Duodenal mucosa (tissue), 2 donors: ENCODE measurements at regions not wholly inside any gene's neighbourhood (a gene's known extent, or its start where the extent isn't known, plus 50 kb on each side); places are given as distances from the start of the nearest gene placed in this dataset.

Source experiments
- H3K27ac ChIP-seq: one replicate; pipeline ENCODE4 v1.7.0; 2013; ENCODE audit warnings: low read depth, low read length
- H3K27me3 ChIP-seq, 2 donors: one replicate each; pipeline ENCODE4 v1.7.0; 2013; ENCODE audit warnings: low read length in 2 of 2, control low read depth in 1 of 2; ENCODE audit not compliant: insufficient read depth in 2 of 2, control insufficient read depth in 1 of 2
- H3K36me3 ChIP-seq, 2 donors: one replicate each; pipeline ENCODE4 v1.7.0; 2013; ENCODE audit warnings: low read length in 2 of 2, control low read depth in 1 of 2; ENCODE audit not compliant: insufficient read depth in 2 of 2, control insufficient read depth in 1 of 2
- H3K4me1 ChIP-seq, 2 donors: one replicate each; pipeline ENCODE4 v1.7.0; 2013; ENCODE audit warnings: low read length in 2 of 2, control low read depth in 1 of 2; ENCODE audit not compliant: insufficient read depth in 2 of 2, control insufficient read depth in 1 of 2
- H3K4me3 ChIP-seq, 2 donors: one replicate each; pipeline ENCODE4 v1.7.0; 2013; ENCODE audit warnings: low read length in 2 of 2, low read depth in 1 of 2
- H3K9ac ChIP-seq, 2 donors: one replicate each; pipeline ENCODE4 v1.7.0; 2013; ENCODE audit warnings: low read length in 2 of 2, low read depth in 1 of 2
- H3K9me3 ChIP-seq, 2 donors: one replicate each; pipeline ENCODE4 v1.7.0; 2013; ENCODE audit warnings: low read length in 2 of 2, control low read depth in 1 of 2; ENCODE audit not compliant: control insufficient read depth in 1 of 2

DNA sequence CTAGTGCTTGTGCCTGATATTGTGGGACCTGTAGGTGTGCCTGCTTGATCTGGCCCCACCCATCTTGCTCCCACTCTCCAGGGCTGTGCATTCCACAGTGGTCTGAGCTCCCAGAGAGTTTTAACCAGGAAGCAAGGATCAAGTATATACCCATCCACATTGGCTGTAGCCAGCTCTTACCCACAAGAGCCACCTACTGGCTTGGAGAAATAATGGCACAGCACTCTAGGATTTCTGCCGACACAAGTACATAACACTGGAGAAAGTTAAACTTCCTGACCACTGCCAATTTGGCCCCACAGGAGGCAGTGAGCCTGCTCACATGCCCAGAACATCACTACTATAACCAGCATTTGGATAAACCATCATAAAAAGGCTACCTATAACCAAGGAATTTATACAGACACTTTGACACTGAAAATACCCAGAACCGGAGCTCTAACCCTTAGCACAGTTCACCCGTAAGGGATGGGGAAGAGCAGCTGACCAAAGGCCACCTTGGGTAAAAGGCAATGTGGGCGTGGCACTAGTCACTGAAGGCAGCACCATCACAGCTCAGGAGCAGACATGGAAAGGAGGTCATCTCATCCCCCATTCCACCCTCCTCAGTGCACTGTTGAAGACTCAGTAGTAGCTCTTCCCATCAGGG lies 440.4 kb downstream of the BTBD3 start:
- no peaks in the 10 kb centered on the region for H3K36me3 ChIP-seq
- H3K9me3 ChIP-seq, result no peaks in the 10 kb centered on the region
- H3K9ac ChIP-seq, result no peak overlapping the region
- no peak overlapping the region for H3K4me3 ChIP-seq
- no peak overlapping the region for H3K27ac ChIP-seq
- no peaks in the 10 kb centered on the region for H3K27me3 ChIP-seq
- H3K4me1 ChIP-seq, result no peaks in the 10 kb centered on the region

DNA sequence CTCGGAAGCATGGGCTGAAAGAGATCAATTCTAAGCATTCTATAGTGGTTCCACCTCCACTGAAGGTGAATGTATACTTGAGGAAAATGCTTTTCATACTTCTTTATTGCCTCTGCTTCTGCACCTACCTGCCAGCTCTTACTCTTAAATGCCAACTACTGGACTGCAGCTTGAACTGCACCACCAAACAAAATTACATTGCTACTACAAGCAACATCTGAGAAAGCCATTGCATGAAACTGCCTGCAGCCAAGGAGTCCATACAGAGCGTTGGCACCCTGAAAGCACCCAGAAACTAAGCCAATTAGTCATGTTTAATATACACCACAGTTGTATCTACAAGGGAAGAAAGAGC lies 440.9 kb downstream of the BTBD3 start:
- Histone ChIP-seq H3K9me3 (no peaks in the 10 kb centered on the region), H3K4me1 (no peaks in the 10 kb centered on the region), H3K27me3 (no peaks in the 10 kb centered on the region), H3K27ac (no peak overlapping the region), H3K9ac (no peak overlapping the region), H3K4me3 (no peak overlapping the region), H3K36me3 (no peaks in the 10 kb centered on the region)

- no peak overlapping the region for H3K27ac ChIP-seq
- H3K9me3 ChIP-seq, result no peaks in the 10 kb centered on the region
- no peaks in the 10 kb centered on the region for H3K36me3 ChIP-seq
- H3K4me3 ChIP-seq, result no peak overlapping the region
- no peaks in the 10 kb centered on the region for H3K4me1 ChIP-seq
- H3K27me3 ChIP-seq, result no peaks in the 10 kb centered on the region
- H3K9ac ChIP-seq, result no peak overlapping the region
These were observed 454.3 kb downstream of the BTBD3 start for GRCh38 chr20:12371990-12372389.

DNA sequence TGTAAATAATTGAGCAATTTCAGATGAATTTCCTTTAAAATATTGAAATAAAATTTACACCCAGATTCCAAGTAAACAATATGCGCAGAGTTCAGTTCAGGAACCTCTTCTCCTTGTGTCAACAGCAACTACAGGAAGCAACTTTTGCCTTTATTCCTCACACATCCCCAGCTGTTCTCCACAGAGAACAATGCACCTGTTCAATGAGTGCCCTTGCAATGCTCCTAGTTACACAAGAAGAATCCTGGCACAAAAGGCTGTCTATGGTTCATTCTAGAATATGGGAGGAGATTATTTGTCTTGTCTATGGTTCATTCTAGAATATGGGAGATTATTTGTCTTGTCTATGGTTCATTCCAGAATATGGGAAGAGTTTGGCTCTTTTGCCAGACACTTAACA lies 454.9 kb downstream of the BTBD3 start:
- Histone ChIP-seq H3K36me3 (no peaks in the 10 kb centered on the region), H3K4me1 (no peaks in the 10 kb centered on the region), H3K4me3 (no peak overlapping the region), H3K9ac (no peak overlapping the region), H3K9me3 (no peaks in the 10 kb centered on the region), H3K27me3 (no peaks in the 10 kb centered on the region), H3K27ac (no peak overlapping the region)

DNA sequence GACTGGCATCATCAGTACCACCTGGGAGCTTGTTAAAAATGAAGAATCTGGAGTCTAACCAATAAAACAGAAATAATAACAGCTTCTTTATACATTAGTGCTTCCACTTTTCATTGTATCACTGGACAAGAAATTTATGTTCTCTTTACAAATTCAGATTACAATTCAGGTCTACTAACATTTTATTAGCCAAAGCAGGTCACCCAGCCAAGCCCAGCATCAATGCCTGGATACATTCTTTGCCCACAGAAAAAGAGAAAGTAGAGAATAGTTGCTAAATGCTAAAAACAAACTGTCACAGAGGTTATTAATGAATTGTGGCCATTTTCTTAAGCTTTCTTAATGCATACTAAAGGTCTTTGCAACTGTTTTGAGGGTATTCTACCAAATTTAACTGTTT lies 458.3 kb downstream of the BTBD3 start:
- no peaks in the 10 kb centered on the region for H3K36me3 ChIP-seq
- H3K27ac ChIP-seq, result no peak overlapping the region
- H3K4me1 ChIP-seq, result no peaks in the 10 kb centered on the region
- no peaks in the 10 kb centered on the region for H3K27me3 ChIP-seq
- no peak overlapping the region for H3K9ac ChIP-seq
- H3K4me3 ChIP-seq, result no peak overlapping the region
- no peaks in the 10 kb centered on the region for H3K9me3 ChIP-seq

- Histone ChIP-seq H3K4me3 (no peak overlapping the region), H3K9ac (no peak overlapping the region), H3K27ac (no peak overlapping the region), H3K36me3 (no peaks in the 10 kb centered on the region), H3K27me3 (no peaks in the 10 kb centered on the region), H3K4me1 (no peaks in the 10 kb centered on the region), H3K9me3 (no peaks in the 10 kb centered on the region)
These were observed 466.1 kb downstream of the BTBD3 start for GRCh38 chr20:12383821-12384220.

- Histone ChIP-seq H3K36me3 (no peaks in the 10 kb centered on the region), H3K4me3 (no peak overlapping the region), H3K9me3 (no peaks in the 10 kb centered on the region), H3K9ac (no peak overlapping the region), H3K27ac (no peak overlapping the region), H3K4me1 (no peaks in the 10 kb centered on the region), H3K27me3 (no peaks in the 10 kb centered on the region)
These were observed 469.1 kb downstream of the BTBD3 start for GRCh38 chr20:12386821-12387220.

DNA sequence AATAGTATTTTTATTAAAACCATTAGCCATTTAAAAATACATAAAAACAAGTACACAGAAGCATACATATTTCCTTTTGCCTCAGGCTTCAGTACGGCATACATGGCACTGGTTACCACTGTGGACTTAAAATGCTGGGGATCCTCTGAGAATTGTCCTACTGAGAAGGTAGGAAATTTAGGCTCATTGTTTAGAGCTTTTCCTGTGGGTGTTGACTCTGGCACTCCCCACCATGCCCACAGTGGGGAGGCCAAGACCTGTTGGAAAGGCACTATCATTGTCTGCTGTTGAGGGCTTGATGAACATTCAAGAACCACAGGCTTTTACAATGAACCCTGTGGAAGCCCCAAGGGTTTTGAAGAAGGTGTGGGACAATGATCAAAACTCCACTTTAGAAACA lies 473.4 kb downstream of the BTBD3 start:
- Histone ChIP-seq H3K9ac (no peak overlapping the region), H3K9me3 (no peaks in the 10 kb centered on the region), H3K36me3 (no peaks in the 10 kb centered on the region), H3K4me3 (no peak overlapping the region), H3K27me3 (no peaks in the 10 kb centered on the region), H3K27ac (no peak overlapping the region), H3K4me1 (no peaks in the 10 kb centered on the region)

DNA sequence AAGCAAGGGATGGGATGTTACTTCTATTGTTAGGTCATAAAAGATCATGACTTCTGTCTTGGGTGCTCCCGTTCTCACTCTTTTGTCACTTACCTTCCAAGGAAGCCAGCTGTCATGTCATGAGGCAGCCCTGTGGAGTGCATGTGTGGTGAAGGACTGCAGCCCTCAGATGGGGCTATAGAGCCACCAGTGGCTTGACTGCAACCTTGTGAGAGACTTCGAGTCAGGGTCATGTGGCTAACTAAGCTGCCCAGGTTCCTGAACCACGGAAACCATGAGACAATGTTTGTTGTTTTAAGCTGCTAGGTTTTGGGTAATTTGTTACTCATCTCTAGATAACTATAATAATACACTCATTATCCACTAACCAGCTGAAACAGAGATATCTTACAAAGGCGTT lies 477.1 kb downstream of the BTBD3 start:
- Histone ChIP-seq H3K4me1 (no peaks in the 10 kb centered on the region), H3K9ac (no peak overlapping the region), H3K9me3 (no peaks in the 10 kb centered on the region), H3K4me3 (no peak overlapping the region), H3K27ac (no peak overlapping the region), H3K27me3 (no peaks in the 10 kb centered on the region), H3K36me3 (no peaks in the 10 kb centered on the region)

DNA sequence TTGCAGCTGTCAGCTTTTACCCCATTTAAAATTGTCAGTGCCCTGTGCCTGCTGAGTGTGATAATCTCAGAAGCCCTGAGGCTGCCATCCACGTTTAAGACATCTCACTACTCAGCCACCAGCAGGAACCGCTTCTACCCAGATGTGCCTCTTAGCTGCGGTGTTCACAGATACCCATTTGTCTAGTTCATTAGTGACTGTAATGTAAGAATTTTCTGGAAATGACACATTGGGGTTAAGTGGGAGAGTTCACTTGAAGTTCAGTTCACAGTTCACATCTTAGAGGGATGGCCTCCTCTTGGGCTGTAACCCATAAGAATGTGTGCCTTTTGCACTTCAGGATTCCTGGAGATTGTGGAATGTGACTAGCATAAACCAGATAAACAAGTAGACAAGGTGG lies 477.7 kb downstream of the BTBD3 start:
- Histone ChIP-seq H3K36me3 (no peaks in the 10 kb centered on the region), H3K27ac (no peak overlapping the region), H3K4me1 (no peaks in the 10 kb centered on the region), H3K9ac (no peak overlapping the region), H3K4me3 (no peak overlapping the region), H3K27me3 (no peaks in the 10 kb centered on the region), H3K9me3 (no peaks in the 10 kb centered on the region)

- Histone ChIP-seq H3K27me3 (no peaks in the 10 kb centered on the region), H3K4me3 (no peak overlapping the region), H3K27ac (no peak overlapping the region), H3K9me3 (no peaks in the 10 kb centered on the region), H3K36me3 (no peaks in the 10 kb centered on the region), H3K9ac (no peak overlapping the region), H3K4me1 (no peaks in the 10 kb centered on the region)
These were observed 478.1 kb downstream of the BTBD3 start for GRCh38 chr20:12395760-12396159.
